ENCODE measurements at regions not wholly inside any gene's neighbourhood (a gene's known extent, or its start where the extent isn't known, plus 50 kb on each side); places are given as distances from the start of the nearest gene placed in this dataset.
"Not testable (repeated sequence)": the region's sequence is repeated elsewhere in the genome, so short reads cannot be mapped to it uniquely, and the experiment has no call there.

DNA sequence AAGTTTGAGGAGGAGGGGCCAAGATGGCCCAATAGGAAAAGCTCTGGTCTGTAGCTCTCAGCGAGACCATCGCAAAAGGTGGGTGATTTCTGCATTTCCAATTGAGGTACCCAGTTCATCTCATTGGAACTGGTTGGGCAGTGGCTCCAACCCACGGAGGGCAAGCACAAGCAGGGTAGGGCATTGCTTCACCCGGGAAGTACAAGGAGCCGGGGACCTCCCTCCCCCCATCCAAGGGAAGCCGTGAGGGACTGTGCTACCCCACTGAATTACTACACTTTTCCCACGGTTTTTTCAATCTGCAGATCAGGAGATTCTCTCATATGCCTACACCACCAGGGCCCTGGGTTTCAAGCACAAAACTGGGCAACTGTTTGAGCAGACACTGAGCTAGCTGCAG, 58.0 kb upstream of the EFCAB3 start:
- no peak for DNase-seq

DNA sequence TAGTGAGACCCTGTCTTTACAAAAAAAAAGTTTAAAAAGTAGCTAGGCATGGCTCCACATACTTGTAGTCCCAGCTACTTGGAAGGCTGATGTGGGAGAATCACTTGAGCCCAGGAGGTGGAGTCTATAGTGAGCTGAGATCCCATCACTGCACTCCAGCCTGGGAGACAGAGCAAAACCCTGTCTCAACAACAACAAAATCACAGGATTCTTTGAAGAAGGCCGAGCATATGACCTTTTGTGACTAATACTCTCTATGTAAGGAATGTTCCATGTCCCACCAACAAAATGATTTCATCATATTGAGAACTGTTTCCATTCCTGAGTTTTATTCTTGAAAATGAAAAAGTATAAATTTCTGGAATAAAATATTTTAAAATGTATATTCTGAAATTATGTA, 58.9 kb upstream of the EFCAB3 start:
- DNase-seq, result no peak

DNA sequence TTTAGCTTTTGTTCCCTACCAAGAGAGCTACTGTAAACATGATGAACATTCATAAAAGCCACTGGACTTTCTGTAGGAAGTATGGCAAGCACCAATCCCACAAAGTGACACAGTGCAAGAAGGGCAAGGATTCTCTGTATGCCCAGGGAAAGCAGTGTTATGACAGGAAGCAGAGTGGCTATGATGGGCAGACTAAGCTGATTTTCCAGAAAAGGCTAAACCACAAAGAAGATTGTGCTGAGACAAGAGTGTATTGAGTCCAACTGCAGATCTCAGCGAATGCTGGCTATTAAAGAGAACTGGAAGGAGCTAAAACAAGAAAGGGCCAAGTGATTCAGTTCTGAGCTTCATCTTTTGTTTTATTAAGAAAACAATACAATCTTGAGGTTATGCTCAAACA, 60.5 kb upstream of the EFCAB3 start:
- no peak for DNase-seq

DNA sequence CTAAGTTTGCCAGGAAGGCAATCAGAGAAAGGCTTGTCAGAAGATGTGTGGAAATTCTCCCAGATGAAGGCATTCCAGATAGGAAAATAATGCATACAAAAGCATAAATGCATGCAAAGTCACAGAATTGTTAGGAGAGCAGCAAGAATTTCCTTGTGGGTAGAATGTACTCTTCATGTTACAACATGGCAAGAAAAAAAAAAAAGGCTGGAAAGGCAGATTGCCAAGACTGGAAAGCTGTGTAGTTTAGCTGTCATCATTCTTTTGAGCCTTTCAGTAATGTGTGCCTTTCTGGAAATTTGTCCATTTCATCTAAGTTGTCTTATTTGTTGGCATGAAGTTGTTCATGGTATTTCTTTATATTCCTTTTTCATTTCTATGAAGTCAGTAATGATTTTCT, 71.0 kb upstream of the EFCAB3 start:
- DNase-seq, result no peak

DNA sequence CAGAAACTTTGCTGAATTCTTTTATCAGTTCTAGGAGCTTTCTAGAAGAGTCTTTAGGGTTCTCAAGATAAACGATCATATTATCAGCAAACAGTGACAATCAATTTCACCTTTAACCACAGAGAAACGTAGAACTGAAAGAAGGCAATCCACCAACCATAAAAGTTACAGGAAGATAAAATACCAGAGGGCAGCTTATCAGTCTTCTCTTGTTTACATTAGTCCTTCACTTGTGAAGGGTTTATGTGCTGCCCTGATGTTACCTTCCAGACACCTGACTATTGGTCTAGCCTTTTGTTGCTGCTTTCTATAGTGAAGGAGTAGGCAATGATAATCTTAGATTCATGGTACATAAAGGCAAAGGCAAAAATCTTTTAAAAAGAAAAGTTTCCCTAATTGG, 73.2 kb upstream of the EFCAB3 start:
- DNase-seq, result no peak

DNA sequence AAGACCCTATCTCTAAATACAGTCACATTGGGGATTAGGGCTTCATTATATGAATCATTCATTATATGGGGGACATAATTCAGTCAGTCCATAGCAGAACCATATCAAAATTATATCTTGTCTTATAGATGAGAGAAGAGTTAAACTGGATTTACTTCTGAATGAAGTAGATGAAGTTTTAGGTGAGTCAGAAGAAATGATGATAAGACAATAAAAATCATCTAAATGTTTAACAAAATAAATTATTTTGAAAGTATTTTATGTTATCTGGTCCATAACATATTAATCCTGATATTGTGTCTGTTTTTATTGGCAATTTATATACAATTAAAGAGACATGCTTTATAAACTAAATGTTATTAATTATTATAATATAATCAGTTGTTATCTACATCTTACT, 76.9 kb upstream of the EFCAB3 start:
- DNase-seq, result no peak

DNA sequence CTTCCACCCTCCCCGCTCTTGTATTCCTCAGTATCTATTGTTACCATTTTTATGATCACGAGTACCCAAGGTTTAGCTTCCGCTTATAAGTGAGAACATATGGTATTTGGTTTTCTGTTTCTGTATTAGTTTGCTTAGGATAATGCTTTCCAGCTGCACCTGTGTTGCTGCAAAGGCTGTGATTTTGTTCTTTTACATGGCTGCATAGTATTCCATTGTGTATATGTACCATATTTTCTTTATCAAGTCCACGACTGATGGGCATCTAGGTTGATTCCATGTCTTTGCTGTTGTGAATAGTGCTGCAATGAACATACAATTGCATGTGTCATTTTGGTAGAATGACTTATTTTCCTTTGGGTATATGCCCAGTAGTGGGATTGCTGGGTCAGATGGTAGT, 79.7 kb upstream of the EFCAB3 start:
- no peak for DNase-seq

DNA sequence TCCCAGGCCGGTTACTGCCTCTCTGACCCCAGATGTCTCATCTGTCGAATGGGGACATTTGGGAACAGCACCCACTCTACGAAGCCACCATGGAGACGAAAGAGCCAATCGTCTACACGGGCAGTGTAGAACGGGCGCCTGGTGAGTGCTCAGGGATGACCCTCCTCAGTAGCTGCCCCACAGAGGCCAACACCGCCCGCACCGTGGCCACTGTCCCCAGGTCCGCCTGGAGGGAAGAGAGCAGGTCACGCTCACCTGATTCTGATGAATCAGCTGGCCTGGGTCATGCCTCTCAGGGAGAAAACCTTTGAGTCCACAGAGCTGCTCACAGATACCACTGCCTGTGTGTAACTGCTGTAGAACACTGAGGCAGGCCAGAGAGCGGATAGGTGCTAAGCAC, 105.1 kb upstream of the EFCAB3 start:
- DNase-seq, result not testable (repeated sequence)

DNA sequence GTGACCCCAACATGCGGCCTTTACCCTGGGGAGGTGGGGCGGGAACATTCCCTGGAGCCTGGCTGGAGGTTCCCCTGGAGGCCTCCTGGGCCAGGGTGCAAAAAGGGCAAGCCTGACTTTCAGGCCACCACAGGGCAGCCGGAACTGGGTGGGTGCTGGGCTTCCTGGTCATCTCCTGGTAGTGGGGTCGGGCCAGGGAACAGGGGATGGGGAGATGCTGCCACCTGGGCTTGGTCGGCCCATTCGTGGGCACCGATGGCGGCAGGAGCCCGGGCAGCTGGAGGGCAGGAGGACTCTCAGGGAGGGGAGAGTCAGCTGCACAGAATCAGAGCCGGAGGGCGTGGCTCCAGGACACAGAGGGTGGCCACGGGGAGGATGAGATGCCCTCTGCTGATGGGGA, 112.0 kb upstream of the EFCAB3 start:
- not testable (repeated sequence) for DNase-seq

DNA sequence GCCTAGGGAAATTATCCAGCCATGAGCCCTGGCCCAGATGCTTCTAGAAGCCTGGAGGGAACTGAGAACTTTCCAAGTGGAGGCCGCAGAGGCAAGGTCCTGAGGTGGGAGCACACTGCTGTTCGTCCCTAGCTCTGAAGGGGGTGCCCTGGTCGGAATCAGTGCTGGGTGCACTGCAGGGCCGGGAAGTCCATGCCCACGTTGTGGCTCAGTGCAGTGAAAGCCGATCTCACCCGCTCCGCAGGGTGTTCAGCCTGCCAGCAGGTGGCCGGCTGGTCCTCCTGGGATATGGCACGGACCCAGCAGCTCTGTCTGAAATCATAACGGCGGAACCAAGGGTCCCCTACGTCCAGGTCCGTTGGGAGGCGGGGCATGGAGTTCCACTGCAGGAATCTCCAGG, 115.4 kb upstream of the EFCAB3 start:
- not testable (repeated sequence) for DNase-seq

DNA sequence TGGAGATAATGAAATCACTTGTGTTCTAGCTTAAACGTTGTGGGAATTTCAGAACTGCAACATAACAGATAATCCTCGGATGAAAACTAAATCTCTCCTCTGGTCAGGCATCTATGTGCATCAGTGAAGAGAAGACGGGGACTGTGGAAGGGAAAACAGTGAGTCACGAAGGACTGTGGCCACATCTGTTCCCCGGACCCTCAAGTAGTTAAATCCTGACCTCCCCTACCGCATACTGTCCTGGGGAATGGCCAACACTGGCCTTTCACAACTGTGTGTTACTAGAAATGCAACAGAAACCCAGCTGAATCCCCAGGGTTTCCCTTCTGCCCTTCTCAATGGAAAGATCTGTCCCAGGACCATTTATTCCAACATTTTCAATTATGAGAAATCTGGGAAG, 124.6 kb upstream of the EFCAB3 start:
- not testable (repeated sequence) for DNase-seq

DNA sequence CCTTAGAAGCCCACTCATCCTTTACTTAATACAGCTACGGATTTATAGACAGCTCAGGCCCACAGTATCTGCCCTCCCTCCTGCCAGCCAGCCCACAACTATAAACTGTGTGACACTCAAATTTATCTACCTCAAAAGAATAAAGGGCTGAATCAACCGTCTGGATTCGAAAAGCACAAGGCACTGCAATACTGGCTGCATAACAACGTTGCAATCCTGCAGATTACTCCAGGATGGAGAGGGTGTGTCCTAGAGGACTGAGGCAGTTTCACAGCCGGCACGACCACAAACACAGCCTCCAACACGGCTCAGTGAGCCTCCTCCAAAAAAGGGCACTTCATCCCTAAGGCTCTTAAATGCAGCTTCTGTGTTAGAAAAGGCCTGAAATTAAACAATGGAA, 138.3 kb upstream of the EFCAB3 start:
- peak; percentile 2 for DNase-seq

DNA sequence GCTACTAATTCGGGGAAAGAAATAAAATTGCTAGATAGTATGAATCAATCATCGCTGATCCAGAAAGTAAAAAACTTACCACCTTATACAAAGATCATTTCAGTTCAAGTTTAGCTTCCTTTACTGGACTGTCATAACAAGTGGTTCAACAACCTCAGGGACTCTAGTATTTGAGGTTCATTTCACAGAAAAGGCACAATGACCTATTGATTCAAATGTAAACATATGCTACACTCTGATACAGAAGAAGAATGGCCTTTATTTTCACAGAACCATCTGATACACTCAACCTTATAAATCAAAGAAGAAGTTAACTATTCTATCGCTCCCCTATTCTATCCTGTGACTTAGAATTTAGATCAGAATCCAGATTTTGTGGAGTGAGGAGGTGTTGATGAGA, 140.8 kb upstream of the EFCAB3 start:
- DNase-seq, result not testable (repeated sequence)

DNA sequence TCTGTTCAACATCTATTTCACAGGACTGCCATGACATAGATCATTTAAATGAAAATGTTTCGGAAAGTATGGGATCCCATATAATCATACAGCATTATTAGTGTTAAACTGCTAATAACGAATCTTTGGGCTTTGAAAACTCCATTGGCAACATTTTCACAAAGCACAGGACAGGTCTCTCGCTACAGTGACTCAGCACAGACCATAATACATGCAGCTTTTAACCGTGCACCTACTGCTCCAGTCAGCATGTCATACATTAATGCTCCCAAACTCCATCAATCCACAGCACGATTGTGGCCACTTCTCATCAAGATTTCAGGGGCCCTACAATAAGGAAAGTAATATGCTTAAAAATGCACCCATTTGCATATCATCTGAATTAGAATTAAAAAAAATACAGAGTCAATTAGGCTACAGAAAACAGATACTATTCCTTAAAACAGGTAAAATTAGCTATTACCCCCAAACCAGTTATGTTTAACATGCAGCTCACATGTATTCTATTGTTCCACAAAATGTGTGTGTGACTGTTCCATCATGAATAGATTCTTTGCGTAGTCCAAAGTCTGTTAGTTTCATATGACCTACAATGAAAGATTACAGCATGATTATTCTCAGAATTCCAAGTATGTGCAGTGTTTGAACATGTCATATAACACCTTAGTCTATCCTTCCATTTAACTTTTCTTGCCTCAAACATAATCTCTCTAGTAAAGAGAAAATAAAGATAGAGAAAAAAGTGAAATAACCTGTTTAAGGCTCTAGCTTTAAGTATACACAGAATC, 141.6 kb upstream of the EFCAB3 start:
- DNase-seq, result not testable (repeated sequence)

DNA sequence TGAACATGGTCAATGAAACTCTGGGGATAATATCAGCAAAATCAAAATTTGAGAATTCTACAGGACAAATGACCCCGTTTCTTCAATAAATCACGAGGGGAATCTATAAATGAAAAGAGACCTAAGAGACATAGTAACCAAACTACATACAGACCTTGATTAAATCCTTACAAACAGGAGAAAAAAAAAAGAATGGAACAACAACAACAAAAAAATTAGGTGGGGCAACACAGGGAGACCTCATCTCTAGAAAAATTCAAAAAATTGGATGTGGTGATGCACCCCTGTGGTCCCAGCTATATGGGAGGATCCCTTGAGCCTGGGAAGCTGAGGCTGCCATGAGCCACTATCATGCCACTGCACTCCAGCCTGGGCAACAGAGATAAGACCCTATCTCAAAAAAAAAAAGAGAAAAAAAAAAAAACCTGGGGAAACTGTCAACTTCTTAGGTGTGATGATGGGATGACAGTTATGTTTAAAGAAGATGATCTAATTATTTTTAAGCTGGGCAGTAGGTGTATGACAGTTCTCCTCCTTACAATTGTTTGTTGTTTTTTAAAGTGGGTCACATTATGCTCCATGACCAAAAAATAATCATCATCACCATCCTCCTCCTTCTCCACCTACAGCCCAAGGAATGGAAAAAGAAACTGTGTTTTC, 146.4 kb upstream of the EFCAB3 start:
- not testable (repeated sequence) for DNase-seq

DNA sequence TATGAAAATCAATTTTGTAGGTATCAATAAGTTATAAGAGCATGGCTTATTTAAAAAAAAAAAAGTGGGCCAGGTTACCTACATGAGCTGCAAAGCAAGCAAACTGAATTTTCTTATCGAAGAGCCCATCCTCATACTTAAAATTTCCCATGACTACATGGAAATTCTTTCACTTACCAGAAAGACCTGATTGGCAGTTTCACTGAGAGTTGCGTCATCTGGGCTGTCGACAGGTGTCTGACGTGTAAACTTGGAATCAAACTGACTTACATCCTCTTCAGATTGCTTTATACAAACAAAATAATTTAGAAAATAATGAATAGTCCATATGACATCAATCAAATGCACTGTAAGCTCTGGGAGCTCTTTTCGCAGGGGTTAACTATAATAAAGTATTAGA, 149.1 kb upstream of the EFCAB3 start:
- DNase-seq, result not testable (repeated sequence)

DNA sequence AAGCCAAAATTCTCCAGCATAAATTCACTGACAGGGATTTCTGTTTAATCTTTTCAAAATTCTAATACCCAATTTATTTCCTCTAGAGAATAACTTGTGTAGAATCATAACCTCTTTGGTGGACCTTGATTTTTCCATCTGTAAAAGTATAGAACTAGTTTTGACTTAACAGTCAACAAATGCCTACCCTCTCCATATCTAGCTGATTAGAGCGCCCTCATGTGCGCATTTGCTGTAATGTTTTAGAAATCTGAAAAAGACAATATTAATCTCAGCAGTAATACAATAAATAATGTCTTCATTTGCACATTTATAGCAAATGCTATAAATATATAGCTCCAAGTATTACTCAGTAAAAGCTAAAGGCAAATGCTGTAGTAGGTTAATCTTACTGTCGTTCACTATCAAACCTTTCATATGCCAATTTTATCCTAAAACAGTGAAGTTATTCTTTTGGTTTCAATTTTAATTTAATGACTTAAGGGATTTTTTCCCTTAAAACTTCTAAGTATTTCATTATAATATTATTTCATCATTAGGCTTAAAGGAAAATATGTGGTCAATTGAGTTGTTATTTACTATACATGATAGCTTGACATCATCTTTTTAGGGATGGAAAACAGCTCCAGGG, 153.6 kb upstream of the EFCAB3 start:
- not testable (repeated sequence) for DNase-seq

DNA sequence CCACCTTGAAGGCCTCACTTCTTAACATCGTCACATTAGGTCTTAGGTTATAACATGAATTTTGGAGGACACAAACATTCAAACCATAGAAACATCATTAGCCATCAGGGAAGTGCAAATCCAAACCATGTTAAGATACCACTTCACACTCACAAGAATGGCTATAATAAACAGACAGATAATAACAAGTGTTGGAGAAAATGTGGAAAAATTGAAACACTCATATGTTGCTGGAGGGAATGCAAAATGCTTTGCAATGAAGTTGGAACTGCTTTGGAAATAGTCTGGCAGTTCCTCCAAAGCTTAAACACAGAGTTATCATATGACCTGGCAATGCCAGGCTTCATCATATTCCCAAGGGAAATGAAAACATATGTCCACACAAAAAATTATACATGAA, 156.8 kb upstream of the EFCAB3 start:
- not testable (repeated sequence) for DNase-seq

DNA sequence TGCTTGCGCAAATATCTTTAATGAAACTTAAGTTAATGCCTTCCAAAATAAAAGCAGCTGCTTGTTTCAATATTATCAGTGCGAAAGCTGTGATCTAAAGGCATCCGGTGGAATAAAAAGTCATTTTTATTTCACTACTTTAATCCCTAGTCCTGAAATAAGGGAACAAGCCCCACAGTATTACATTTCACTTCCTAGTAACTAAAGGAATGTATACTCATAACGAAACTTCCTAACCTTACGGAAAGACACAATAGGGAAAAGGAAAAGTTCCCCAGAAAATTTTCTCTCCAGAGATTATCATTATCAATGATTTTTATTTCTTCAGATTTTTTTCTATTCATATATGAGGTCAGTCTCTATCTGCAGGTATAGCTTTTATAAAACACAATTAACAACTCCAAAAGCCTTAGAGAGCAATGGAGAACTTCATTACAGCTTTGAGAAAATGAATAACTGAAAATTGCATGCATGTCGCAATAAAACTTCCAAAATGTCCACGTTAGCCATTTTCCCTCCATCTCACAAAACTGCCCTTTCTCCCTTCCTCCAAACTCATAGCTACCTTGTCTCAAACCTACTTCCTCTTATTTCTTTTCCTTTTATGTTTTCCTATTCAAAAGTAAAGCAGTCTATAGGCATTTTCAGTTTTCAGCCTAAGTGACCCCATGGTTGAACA, 154.3 kb upstream of the MED13 start:
- no peak for DNase-seq

DNA sequence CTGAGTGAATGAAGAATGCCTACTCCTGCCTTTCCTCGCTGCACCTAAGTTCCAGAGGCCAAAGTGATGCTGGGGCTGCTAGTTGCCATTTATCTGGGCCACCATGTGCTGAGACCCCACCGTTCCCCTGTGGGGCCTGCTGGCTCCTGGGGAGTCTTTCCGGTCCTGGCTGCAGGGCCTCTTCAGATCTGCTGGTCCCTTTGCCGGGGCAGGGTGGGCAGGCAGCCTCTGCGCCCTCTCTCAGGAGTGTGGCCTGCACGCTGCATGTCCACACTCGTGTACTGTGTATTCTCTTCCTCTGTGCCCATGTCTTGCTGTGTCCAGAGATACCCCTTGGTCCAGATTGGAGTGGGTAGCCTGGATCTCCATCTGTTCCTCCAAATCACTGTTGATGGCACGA, 151.8 kb upstream of the MED13 start:
- no peak for DNase-seq

DNA sequence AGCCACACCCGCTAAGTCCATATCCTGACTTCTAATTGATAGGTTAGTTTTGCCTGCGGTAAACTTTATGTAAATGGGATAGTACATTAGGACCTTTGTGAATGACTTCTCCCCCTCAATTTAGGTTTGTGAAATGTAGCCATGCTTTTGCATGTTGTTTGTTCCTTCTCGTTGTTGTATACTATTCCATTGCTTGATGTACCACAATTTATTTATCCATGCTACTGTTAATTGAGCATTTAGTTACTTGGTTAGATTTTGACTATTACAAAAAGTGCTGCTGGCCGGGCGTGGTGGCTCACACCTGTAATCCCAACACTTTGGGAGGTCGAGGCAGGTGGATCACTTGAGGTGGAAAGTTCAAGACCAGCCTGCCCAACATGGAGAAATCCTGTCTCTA, 150.8 kb upstream of the MED13 start:
- not testable (repeated sequence) for DNase-seq

DNA sequence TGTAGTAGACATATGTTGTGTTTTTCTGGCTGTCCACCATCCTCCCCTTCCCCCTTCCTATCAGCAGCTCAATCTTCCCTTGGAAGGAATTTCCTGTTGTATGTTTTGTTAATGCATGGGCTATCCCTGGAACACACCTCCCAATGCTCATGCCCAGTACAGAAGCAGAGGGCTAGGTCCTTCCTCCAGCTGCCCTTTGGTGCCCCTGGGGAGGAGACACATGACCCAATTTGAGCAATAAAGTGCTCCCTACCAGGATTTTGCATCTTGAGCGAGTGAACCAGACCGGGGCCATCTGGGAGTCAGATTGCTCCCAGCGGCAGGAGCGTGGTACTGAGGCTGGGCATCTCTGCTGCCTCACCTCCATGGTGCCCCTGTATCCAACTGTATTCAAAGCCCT, 141.5 kb upstream of the MED13 start:
- no peak for DNase-seq

DNA sequence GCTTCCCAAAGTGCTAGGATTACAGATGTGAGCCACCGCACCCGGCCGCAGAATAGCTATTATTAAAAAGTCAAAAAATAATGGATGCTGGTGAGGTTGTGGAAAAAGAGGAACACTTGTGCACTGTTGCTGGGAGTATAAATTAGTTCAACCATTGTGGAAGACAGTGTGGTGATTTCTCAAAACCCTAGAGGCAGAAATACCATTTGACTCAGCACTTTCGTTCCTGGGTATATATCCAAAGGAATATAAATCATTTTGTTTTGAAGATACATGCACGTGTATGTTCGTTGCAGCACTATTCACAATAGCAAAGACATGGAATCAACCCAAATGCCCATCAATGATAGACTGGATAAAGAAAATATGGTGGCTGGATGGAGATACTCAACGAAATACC, 132.1 kb upstream of the MED13 start:
- not testable (repeated sequence) for DNase-seq

All from right kidney (tissue), 1 donor.